ENCODE measurements at regions not wholly inside any gene's neighbourhood (a gene's known extent, or its start where the extent isn't known, plus 50 kb on each side); places are given as distances from the start of the nearest gene placed in this dataset.

DNA sequence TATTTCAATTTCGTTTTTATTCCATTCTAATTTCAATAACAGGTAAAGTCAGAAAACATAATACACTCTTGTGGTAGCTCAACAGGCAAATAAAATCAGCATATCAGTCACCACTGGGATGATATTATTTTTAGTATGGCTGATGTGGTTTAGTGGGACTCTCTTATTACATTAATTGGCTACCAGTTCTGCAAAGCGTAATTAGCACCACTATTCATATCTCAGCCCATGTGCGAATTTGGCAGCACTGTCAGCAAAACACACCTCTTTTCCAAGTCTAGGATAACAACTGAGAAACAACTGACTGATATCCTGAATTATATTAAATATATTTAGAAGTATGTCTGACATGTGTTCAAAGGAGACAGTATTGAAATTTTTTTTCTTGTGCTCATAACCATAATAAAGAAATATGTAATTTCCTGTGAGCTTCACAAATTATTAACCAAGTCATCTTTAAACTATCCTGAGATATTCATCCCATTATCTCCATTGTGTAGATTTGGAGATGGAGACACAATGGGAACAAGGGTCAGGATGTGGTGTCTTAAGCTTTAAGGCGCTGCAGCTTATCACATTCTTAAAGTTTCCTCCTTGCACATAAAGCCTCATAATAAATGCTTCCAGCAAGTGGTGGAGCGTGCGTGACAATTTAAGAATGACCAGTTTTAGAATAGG, 212.4 kb downstream of the TLE1 start:
- TF ChIP-seq POLR2AphosphoS5 (IDR thresholded peaks at IDR 0.05) = no peak
- TF ChIP-seq, protein P1, sequence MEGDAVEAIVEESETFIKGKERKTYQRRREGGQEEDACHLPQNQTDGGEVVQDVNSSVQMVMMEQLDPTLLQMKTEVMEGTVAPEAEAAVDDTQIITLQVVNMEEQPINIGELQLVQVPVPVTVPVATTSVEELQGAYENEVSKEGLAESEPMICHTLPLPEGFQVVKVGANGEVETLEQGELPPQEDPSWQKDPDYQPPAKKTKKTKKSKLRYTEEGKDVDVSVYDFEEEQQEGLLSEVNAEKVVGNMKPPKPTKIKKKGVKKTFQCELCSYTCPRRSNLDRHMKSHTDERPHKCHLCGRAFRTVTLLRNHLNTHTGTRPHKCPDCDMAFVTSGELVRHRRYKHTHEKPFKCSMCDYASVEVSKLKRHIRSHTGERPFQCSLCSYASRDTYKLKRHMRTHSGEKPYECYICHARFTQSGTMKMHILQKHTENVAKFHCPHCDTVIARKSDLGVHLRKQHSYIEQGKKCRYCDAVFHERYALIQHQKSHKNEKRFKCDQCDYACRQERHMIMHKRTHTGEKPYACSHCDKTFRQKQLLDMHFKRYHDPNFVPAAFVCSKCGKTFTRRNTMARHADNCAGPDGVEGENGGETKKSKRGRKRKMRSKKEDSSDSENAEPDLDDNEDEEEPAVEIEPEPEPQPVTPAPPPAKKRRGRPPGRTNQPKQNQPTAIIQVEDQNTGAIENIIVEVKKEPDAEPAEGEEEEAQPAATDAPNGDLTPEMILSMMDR (IDR thresholded peaks at IDR 0.05) = no peak
- no peak for TF ChIP-seq EP300 (IDR thresholded peaks at IDR 0.05)
- TF ChIP-seq POLR2A (IDR thresholded peaks at IDR 0.05) = no peak

All from sigmoid colon (tissue), 4 donors.